Endothelial cell of umbilical vein (primary cell): ENCODE measurements at regions not wholly inside any gene's neighbourhood (a gene's known extent, or its start where the extent isn't known, plus 50 kb on each side); places are given as distances from the start of the nearest gene placed in this dataset.

Experiments
- BruUV-seq: library from RNA; stranded (reverse); fragments of 400-500 nt; replicated peaks from 2 replicates; lab custom pipeline; 2021; lab: Mats Ljungman, UMichigan
- CTCF ChIA-PET: fragments of 300-600, 350-600 bp; sonication (Branson Sonifier 250); formaldehyde crosslinking; loops from one replicate; lab custom pipeline; 2021; ENCODE audit warnings: antibody characterized with exemption, inconsistent platforms; lab: Charles Lee
- POLR2A ChIA-PET: fragments of 300-600, 350-600 bp; sonication (Branson Sonifier 250); formaldehyde crosslinking; loops from one replicate; lab custom pipeline; 2021; ENCODE audit warnings: antibody characterized with exemption, inconsistent platforms; lab: Charles Lee
- DNase-seq: peaks from one replicate; pipeline ENCODE4 v3.0.0-alpha.2; 2011; ENCODE audit warnings: low read depth, low spot score
- FAIRE-seq: peaks from 2 replicates; lab custom pipeline; 2011; peaks lifted over from hg19 to GRCh38; lab: Jason Lieb, UNC
- H2AFZ ChIP-seq: 2 replicates; pipeline ENCODE4 v1.6.0; 2012; ENCODE audit warnings: low read depth, low read length, control low read depth, inconsistent platforms
- H3K27ac ChIP-seq: 2 replicates; pipeline ENCODE4 v1.5.1; 2011; ENCODE audit warnings: low read depth, mild to moderate bottlenecking, control low read depth, low read length, moderate library complexity; ENCODE audit not compliant: insufficient read depth
- H3K27me3 ChIP-seq, 2 experiments: 2 replicates each; pipeline versions ENCODE4 v1.6.0 to v1.6.1; 2011; ENCODE audit warnings: low read length in 2 of 2, mixed read lengths in 1 of 2; ENCODE audit not compliant: control insufficient read depth in 2 of 2, insufficient read depth in 2 of 2
- H3K36me3 ChIP-seq, 2 experiments: 2 replicates in 1 of 2; 3 replicates in 1 of 2; pipeline ENCODE4 v1.5.1; 2011; ENCODE audit warnings: low read length in 2 of 2, mild to moderate bottlenecking in 1 of 2, moderate library complexity in 1 of 2; ENCODE audit not compliant: control insufficient read depth in 2 of 2, insufficient read depth in 2 of 2; ENCODE audit errors: extremely low read depth in 1 of 2
- H3K4me1 ChIP-seq: 3 replicates; pipeline ENCODE4 v1.5.1; 2011; ENCODE audit warnings: mild to moderate bottlenecking, low read length; ENCODE audit not compliant: control insufficient read depth, insufficient read depth; ENCODE audit errors: extremely low read depth
- H3K4me2 ChIP-seq: 2 replicates; pipeline ENCODE4 v1.6.1; 2011; ENCODE audit warnings: low read length, control low read depth, mixed read lengths; ENCODE audit not compliant: insufficient read depth
- H3K4me3 ChIP-seq, 3 experiments: fragments of 200-600 bp in 1 of 3; sonication (generic), shearing (Covaris generic) in 1 of 3; replicated peaks in 1 of 3; 2 replicates each; pipeline ENCODE4 v1.5.1; 2011 to 2016; ENCODE audit warnings: control low read depth in 3 of 3, low read length in 3 of 3, mild to moderate bottlenecking in 2 of 3, inconsistent platforms in 1 of 3, low read depth in 1 of 3, moderate library complexity in 1 of 3; ENCODE audit not compliant: insufficient read depth in 1 of 3
- H3K79me2 ChIP-seq: 2 replicates; pipeline ENCODE4 v1.6.0; 2012; ENCODE audit warnings: low read length, inconsistent platforms; ENCODE audit not compliant: control insufficient read depth, insufficient read depth
- H3K9ac ChIP-seq: replicated peaks from 2 replicates; pipeline ENCODE3; 2011; ENCODE audit warnings: low read length, control low read depth; ENCODE audit not compliant: insufficient read depth; ENCODE audit errors: extremely low read depth
- H3K9me1 ChIP-seq: replicated peaks from 3 replicates; pipeline ENCODE4 v1.6.0; 2011; ENCODE audit warnings: mild to moderate bottlenecking, low read length; ENCODE audit not compliant: control insufficient read depth, insufficient read depth; ENCODE audit errors: extremely low read depth
- H3K9me3 ChIP-seq: replicated peaks from 2 replicates; pipeline ENCODE4 v1.5.1; 2012; ENCODE audit warnings: low read length, inconsistent platforms; ENCODE audit not compliant: control insufficient read depth, insufficient read depth
- H4K20me1 ChIP-seq: replicated peaks from 2 replicates; pipeline ENCODE3; 2011; ENCODE audit warnings: mild to moderate bottlenecking, low read length; ENCODE audit not compliant: control insufficient read depth, insufficient read depth; ENCODE audit errors: extremely low read depth
- EZH2 ChIP-seq: IDR thresholded peaks from 2 replicates; pipeline ENCODE4 v1.6.1; 2012; ENCODE audit warnings: borderline replicate concordance, low read depth, mild to moderate bottlenecking, moderate library complexity, low read length, inconsistent platforms; ENCODE audit not compliant: severe bottlenecking
- FOS ChIP-seq: IDR thresholded peaks from 2 replicates; pipeline ENCODE4 v1.6.1; 2011; ENCODE audit warnings: mild to moderate bottlenecking, low read length, moderate library complexity, borderline replicate concordance; ENCODE audit not compliant: insufficient read depth
- GATA2 ChIP-seq: IDR thresholded peaks from 2 replicates; pipeline ENCODE4 v1.7.0; 2011; ENCODE audit warnings: low read depth, mild to moderate bottlenecking, moderate library complexity, mixed read lengths, low read length; ENCODE audit not compliant: insufficient read length, insufficient read depth
- JUN ChIP-seq: IDR thresholded peaks from 2 replicates; pipeline ENCODE4 v1.6.1; 2011; ENCODE audit warnings: borderline replicate concordance, low read depth; ENCODE audit not compliant: insufficient read length, insufficient read depth
- MYC ChIP-seq: IDR thresholded peaks from one replicate; pipeline ENCODE4 v1.6.1; 2011; ENCODE audit warnings: mild to moderate bottlenecking, low read depth, low read length
- POLR2A ChIP-seq: IDR thresholded peaks from 2 replicates; pipeline ENCODE4 v1.6.1; 2012; ENCODE audit warnings: low read depth, mild to moderate bottlenecking, control low read depth, low read length
- POLR2AphosphoS5 ChIP-seq: IDR thresholded peaks from 2 replicates; pipeline ENCODE4 v1.6.1; 2012; ENCODE audit warnings: low read depth, mild to moderate bottlenecking, control low read depth, low read length, moderate library complexity; ENCODE audit not compliant: insufficient read depth
- dilution Hi-C: fragments of 300-500 bp; cut with MboI; formaldehyde crosslinking; loops from one replicate; pipeline ENCODE4 v1.15.0; 2019; ENCODE audit warnings: low sequenced_read_pairs; ENCODE audit not compliant: extremely low pct_ligation_motif_present
- intact Hi-C: fragments of 100-400 bp; cut with micrococcal nuclease; formaldehyde crosslinking; loops from one replicate; pipeline ENCODE4 v1.10.0; 2022
- TF ChIP-seq, protein P1 (sequence below): IDR thresholded peaks from 2 replicates; pipeline ENCODE4 v1.6.1; 2011; ENCODE audit not compliant: insufficient read depth, insufficient read length
- TF ChIP-seq, protein P2 (sequence below), 2 donors: IDR thresholded peaks; 1 replicate in 1 of 2; 2 replicates in 1 of 2; pipeline ENCODE4 v1.5.1; 2011; ENCODE audit warnings: low read length in 2 of 2, mild to moderate bottlenecking in 2 of 2, moderate library complexity in 2 of 2, control low read depth in 1 of 2, inconsistent platforms in 1 of 2, low read depth in 1 of 2; ENCODE audit not compliant: insufficient read depth in 1 of 2; ENCODE audit errors: extremely low read depth in 1 of 2

DNA sequence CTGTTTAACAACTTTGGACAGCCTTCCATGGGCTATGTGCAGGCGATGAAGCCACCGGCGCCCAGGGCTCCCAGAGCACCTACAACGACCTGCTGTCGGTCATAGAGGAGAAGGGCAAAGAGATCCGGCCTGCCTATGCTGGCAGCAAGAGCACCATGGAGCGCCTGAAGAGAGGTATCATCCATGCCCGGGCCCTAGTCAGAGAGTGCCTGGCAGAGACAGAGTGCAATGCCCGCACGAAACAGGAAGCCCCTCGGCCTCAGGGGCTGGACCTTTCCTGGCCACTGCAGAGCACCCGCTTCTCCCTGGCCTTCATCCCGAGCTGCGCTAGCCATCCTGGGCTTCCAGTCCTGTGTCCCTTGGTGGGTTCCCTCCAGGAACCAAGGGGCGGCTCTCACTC is 497.0 kb upstream of the PHF14 start:
- H3K9me3 ChIP-seq, result no peaks in the 10 kb centered on the region
- ChIA-PET CTCF (no interaction called here), POLR2A (no interaction called here)
- H3K4me3 ChIP-seq, result no peak overlapping the region
- no peak overlapping the region for H3K9ac ChIP-seq
- H3K4me1 ChIP-seq, result no peaks in the 10 kb centered on the region
- H3K36me3 ChIP-seq, result no peaks in the 10 kb centered on the region
- H2AFZ ChIP-seq, result no peak overlapping the region
- intact Hi-C loops (no loop called here), dilution Hi-C loops (no loop called here)
- BruUV-seq, result no TSS peak
- DNase-seq, result no peak
- H4K20me1 ChIP-seq, result no peaks in the 10 kb centered on the region
- TF ChIP-seq, protein P1, sequence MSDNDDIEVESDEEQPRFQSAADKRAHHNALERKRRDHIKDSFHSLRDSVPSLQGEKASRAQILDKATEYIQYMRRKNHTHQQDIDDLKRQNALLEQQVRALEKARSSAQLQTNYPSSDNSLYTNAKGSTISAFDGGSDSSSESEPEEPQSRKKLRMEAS, result no peak
- TF ChIP-seq JUN, result no peak
- TF ChIP-seq, protein P2, sequence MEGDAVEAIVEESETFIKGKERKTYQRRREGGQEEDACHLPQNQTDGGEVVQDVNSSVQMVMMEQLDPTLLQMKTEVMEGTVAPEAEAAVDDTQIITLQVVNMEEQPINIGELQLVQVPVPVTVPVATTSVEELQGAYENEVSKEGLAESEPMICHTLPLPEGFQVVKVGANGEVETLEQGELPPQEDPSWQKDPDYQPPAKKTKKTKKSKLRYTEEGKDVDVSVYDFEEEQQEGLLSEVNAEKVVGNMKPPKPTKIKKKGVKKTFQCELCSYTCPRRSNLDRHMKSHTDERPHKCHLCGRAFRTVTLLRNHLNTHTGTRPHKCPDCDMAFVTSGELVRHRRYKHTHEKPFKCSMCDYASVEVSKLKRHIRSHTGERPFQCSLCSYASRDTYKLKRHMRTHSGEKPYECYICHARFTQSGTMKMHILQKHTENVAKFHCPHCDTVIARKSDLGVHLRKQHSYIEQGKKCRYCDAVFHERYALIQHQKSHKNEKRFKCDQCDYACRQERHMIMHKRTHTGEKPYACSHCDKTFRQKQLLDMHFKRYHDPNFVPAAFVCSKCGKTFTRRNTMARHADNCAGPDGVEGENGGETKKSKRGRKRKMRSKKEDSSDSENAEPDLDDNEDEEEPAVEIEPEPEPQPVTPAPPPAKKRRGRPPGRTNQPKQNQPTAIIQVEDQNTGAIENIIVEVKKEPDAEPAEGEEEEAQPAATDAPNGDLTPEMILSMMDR (IDR thresholded peaks at IDR 0.05; ENCODE audit: extremely low read depth in 1 of 2, insufficient read depth in 1 of 2, low read depth in 1 of 2, low read length in 2 of 2), result no peak
- TF ChIP-seq EZH2, result no peak
- no peak for TF ChIP-seq POLR2A
- no peak for TF ChIP-seq POLR2AphosphoS5
- no peak for TF ChIP-seq MYC
- no peak for TF ChIP-seq FOS
- no peak for TF ChIP-seq GATA2
- no peak overlapping the region for H3K27ac ChIP-seq
- no peak for FAIRE-seq
- H3K4me2 ChIP-seq, result no peak overlapping the region
- no peaks in the 10 kb centered on the region for H3K9me1 ChIP-seq
- no peaks in the 10 kb centered on the region for H3K79me2 ChIP-seq
- H3K27me3 ChIP-seq, result no peaks in the 10 kb centered on the region
